IMR-90 (cell line): ENCODE measurements at regions not wholly inside any gene's neighbourhood (a gene's known extent, or its start where the extent isn't known, plus 50 kb on each side); places are given as distances from the start of the nearest gene placed in this dataset.

ENCODE experiments used
- ATAC-seq: fragments of 200-7000 bp; cut with Tn5 transposase; 2 replicates; pipeline ENCODE4 v1.9.1; 2020; ENCODE audit warnings: low read depth, mild to moderate bottlenecking, moderate library complexity
- BruUV-seq: library from RNA; stranded (reverse); fragments of 400-500 nt; replicated peaks from 2 replicates; lab custom pipeline; 2021; lab: Mats Ljungman, UMichigan
- CTCF ChIA-PET: fragments of 300-600 bp; formaldehyde crosslinking; extraction: SDS; loops from one replicate; lab custom pipeline; 2021; ENCODE audit warnings: antibody characterized with exemption; lab: Yijun Ruan, JAX
- POLR2A ChIA-PET: fragments of 300-600 bp; sonication (Branson Sonifier 250); formaldehyde crosslinking; loops from one replicate; lab custom pipeline; 2022; ENCODE audit warnings: antibody characterized with exemption; ENCODE audit not compliant: unreplicated experiment; lab: Charles Lee
- DNase-seq: peaks from one replicate; pipeline ENCODE4 v3.0.0; 2013
- H2AFZ ChIP-seq: replicated peaks from 2 replicates; pipeline ENCODE3; 2013; ENCODE audit warnings: low read length, mild to moderate bottlenecking; ENCODE audit not compliant: poor library complexity
- H2AK5ac ChIP-seq: 2 replicates; pipeline ENCODE4 v1.6.1; 2013; ENCODE audit warnings: low read depth, low read length, inconsistent platforms
- H2AK9ac ChIP-seq: replicated peaks from 2 replicates; pipeline ENCODE3; 2013; ENCODE audit warnings: mild to moderate bottlenecking, low read depth, low read length, moderate library complexity; ENCODE audit not compliant: poor library complexity
- H2BK120ac ChIP-seq: 2 replicates; pipeline ENCODE4 v1.6.1; 2013; ENCODE audit warnings: low read depth, low read length, inconsistent platforms
- H2BK15ac ChIP-seq: 3 replicates; pipeline ENCODE4 v1.6.1; 2013; ENCODE audit warnings: low read depth, low read length, inconsistent platforms
- H2BK20ac ChIP-seq: 2 replicates; pipeline ENCODE4 v1.6.1; 2013; ENCODE audit warnings: low read depth, mild to moderate bottlenecking, inconsistent platforms, low read length, moderate library complexity
- H2BK5ac ChIP-seq: 2 replicates; pipeline ENCODE4 v1.6.1; 2013; ENCODE audit warnings: mild to moderate bottlenecking, low read depth, low read length, inconsistent platforms; ENCODE audit not compliant: poor library complexity, severe bottlenecking
- H3K14ac ChIP-seq: replicated peaks from 2 replicates; pipeline ENCODE4 v1.6.1; 2013; ENCODE audit warnings: low read depth, low read length, inconsistent platforms
- H3K18ac ChIP-seq: 2 replicates; pipeline ENCODE4 v1.6.1; 2013; ENCODE audit warnings: low read depth, low read length, control low read depth
- H3K23ac ChIP-seq: 2 replicates; pipeline ENCODE4 v1.6.1; 2013; ENCODE audit warnings: low read depth, low read length, inconsistent platforms
- H3K27ac ChIP-seq: 2 replicates; pipeline ENCODE4 v1.5.1; 2013; ENCODE audit warnings: mild to moderate bottlenecking, control low read depth, low read length; ENCODE audit not compliant: insufficient read depth
- H3K27me3 ChIP-seq: 2 replicates; pipeline ENCODE4 v1.6.1; 2013; ENCODE audit warnings: low read length; ENCODE audit not compliant: control insufficient read depth, insufficient read depth
- H3K36me3 ChIP-seq: 2 replicates; pipeline ENCODE4 v1.6.1; 2013; ENCODE audit warnings: low read length, mixed read lengths; ENCODE audit not compliant: control insufficient read depth, insufficient read depth
- H3K4ac ChIP-seq: 2 replicates; pipeline ENCODE4 v1.6.1; 2013; ENCODE audit warnings: low read depth, low read length, inconsistent platforms
- H3K4me1 ChIP-seq: 2 replicates; pipeline ENCODE4 v1.6.1; 2013; ENCODE audit warnings: low read length, mixed read lengths; ENCODE audit not compliant: control insufficient read depth, insufficient read depth
- H3K4me2 ChIP-seq: 2 replicates; pipeline ENCODE4 v1.6.1; 2013; ENCODE audit warnings: low read depth, mild to moderate bottlenecking, control low read depth, low read length, moderate library complexity
- H3K4me3 ChIP-seq: 2 replicates; pipeline ENCODE4 v1.5.1; 2013; ENCODE audit warnings: low read depth, mild to moderate bottlenecking, control low read depth, low read length, moderate library complexity; ENCODE audit not compliant: insufficient read depth
- H3K56ac ChIP-seq: 2 replicates; pipeline ENCODE4 v1.6.1; 2013; ENCODE audit warnings: low read length, inconsistent platforms; ENCODE audit not compliant: insufficient read depth; ENCODE audit errors: extremely low read depth
- H3K79me1 ChIP-seq, 2 experiments: 2 replicates each; pipeline ENCODE4 v1.6.1; 2013; ENCODE audit warnings: low read length in 2 of 2, inconsistent platforms in 1 of 2, low read depth in 1 of 2
- H3K9ac ChIP-seq: 2 replicates; pipeline ENCODE4 v1.6.1; 2013; ENCODE audit warnings: low read depth, low read length, control low read depth
- H3K9me1 ChIP-seq: 2 replicates; pipeline ENCODE4 v1.6.1; 2013; ENCODE audit warnings: low read length, inconsistent platforms; ENCODE audit not compliant: insufficient read depth
- H3K9me3 ChIP-seq: 2 replicates; pipeline ENCODE4 v1.6.1; 2013; ENCODE audit warnings: low read length; ENCODE audit not compliant: control insufficient read depth, insufficient read depth
- H4K20me1 ChIP-seq: 2 replicates; pipeline ENCODE4 v1.6.1; 2013; ENCODE audit warnings: low read length, inconsistent platforms; ENCODE audit not compliant: insufficient read depth
- H4K5ac ChIP-seq: 2 replicates; pipeline ENCODE4 v1.6.1; 2013; ENCODE audit warnings: mild to moderate bottlenecking, low read depth, low read length, control low read depth
- H4K8ac ChIP-seq, 2 experiments: 2 replicates each; pipeline ENCODE4 v1.6.1; 2013; ENCODE audit warnings: low read depth in 2 of 2, low read length in 2 of 2, control low read depth in 1 of 2, inconsistent platforms in 1 of 2
- H4K91ac ChIP-seq: 2 replicates; pipeline ENCODE4 v1.6.1; 2013; ENCODE audit warnings: low read depth, low read length, inconsistent platforms; ENCODE audit not compliant: insufficient read depth
- MAZ ChIP-seq: IDR thresholded peaks from 2 replicates; pipeline ENCODE4 v1.6.1; 2012; ENCODE audit warnings: low read depth, mild to moderate bottlenecking, low read length, improper control_type of control experiment, moderate library complexity, borderline replicate concordance
- NFE2L2 ChIP-seq: fragments of 150-350 bp; IDR thresholded peaks from 2 replicates; pipeline ENCODE4 v1.6.1; 2016; ENCODE audit warnings: low read depth, mild to moderate bottlenecking, low read length
- RFX5 ChIP-seq: IDR thresholded peaks from 2 replicates; pipeline ENCODE4 v1.8.0; 2012; ENCODE audit warnings: low read depth, mild to moderate bottlenecking, low read length, moderate library complexity
- dilution Hi-C: fragments of 300-500 bp; cut with HindIII; formaldehyde crosslinking; loops from one replicate; pipeline ENCODE4 v1.14.3; 2018; ENCODE audit warnings: low sequenced_read_pairs; ENCODE audit not compliant: unreplicated experiment
- in situ Hi-C: fragments of 300-500 bp; cut with MboI; formaldehyde crosslinking; loops from 3 replicates; pipeline ENCODE4 v1.14.3; 2019; ENCODE audit warnings: low sequenced_read_pairs, inconsistent platforms, mixed read lengths
- intact Hi-C: fragments of 100-400 bp; cut with micrococcal nuclease; formaldehyde crosslinking; loops from 2 replicates; pipeline ENCODE4 v1.10.0; 2022

GRCh38 chr21:27688773-27689172, 721.9 kb upstream of the ADAMTS5 start:
- Histone ChIP-seq H3K23ac (no peak overlapping the region), H3K4ac (no peak overlapping the region), H3K56ac (no peak overlapping the region), H3K18ac (no peak overlapping the region), H2BK15ac (no peak overlapping the region), H3K27ac (no peak overlapping the region), H3K4me3 (no peak overlapping the region), H2BK5ac (no peak overlapping the region), H4K8ac (no peak overlapping the region), H2BK120ac (no peak overlapping the region), H4K5ac (no peak overlapping the region), H2AFZ (no peak overlapping the region), H3K27me3 (no peaks in the 10 kb centered on the region), H3K79me1 (no peaks in the 10 kb centered on the region), H2AK5ac (no peak overlapping the region), H3K9me3 (peaks cover 4% of the 10 kb centered on the region; the same call in 1 of the 2 replicates), H3K9me1 (no peaks in the 10 kb centered on the region), H3K36me3 (no peaks in the 10 kb centered on the region), H3K9ac (no peak overlapping the region), H3K14ac (no peak overlapping the region), H3K4me2 (no peak overlapping the region), H3K4me1 (peaks cover 5% of the 10 kb centered on the region; the same call in 1 of the 2 replicates), H2BK20ac (no peak overlapping the region), H4K20me1 (no peaks in the 10 kb centered on the region), H2AK9ac (no peak overlapping the region), H4K91ac (no peak overlapping the region)
- in situ Hi-C loops (no loop called here), dilution Hi-C loops (no loop called here), intact Hi-C loops (no loop called here)
- DNase-seq = no peak
- ATAC-seq = no peak
- ChIA-PET CTCF (no interaction called here), POLR2A (no interaction called here)
- TF ChIP-seq NFE2L2 = no peak
- no peak for TF ChIP-seq RFX5
- no peak for TF ChIP-seq MAZ
- no TSS peak for BruUV-seq
